ENCODE measurements at regions not wholly inside any gene's neighbourhood (a gene's known extent, or its start where the extent isn't known, plus 50 kb on each side); places are given as distances from the start of the nearest gene placed in this dataset.

GRCh38 chr7:42493436-42494198, 256.6 kb upstream of the GLI3 start:
- DNase-seq (ENCODE audit: low read depth in 2 of 2): peak; percentile 80 to 82

- DNase-seq (ENCODE audit: low read depth in 2 of 2): no peak
Measured at GRCh38 chr7:42492920-42493319, 255.9 kb upstream of the GLI3 start.

GRCh38 chr7:42491106-42491505, 254.1 kb upstream of the GLI3 start:
- DNase-seq (ENCODE audit: low read depth in 2 of 2): no peak

GRCh38 chr7:42489299-42489698, 252.3 kb upstream of the GLI3 start:
- no peak for DNase-seq (ENCODE audit: low read depth in 2 of 2)

GRCh38 chr7:42485301-42485766, 248.3 kb upstream of the GLI3 start:
- no peak for DNase-seq (ENCODE audit: low read depth in 2 of 2)

GRCh38 chr7:42483886-42484285, 246.9 kb upstream of the GLI3 start:
- DNase-seq (ENCODE audit: low read depth in 2 of 2): no peak

- DNase-seq (ENCODE audit: low read depth in 2 of 2): no peak
Measured at GRCh38 chr7:42479816-42480633, 243.0 kb upstream of the GLI3 start.

GRCh38 chr7:42479452-42479815, 242.4 kb upstream of the GLI3 start:
- no peak for DNase-seq (ENCODE audit: low read depth in 2 of 2)

GRCh38 chr7:42478717-42479116, 241.7 kb upstream of the GLI3 start:
- no peak for DNase-seq (ENCODE audit: low read depth in 2 of 2)

- no peak for DNase-seq (ENCODE audit: low read depth in 2 of 2)
Measured at GRCh38 chr7:42476255-42476654, 239.2 kb upstream of the GLI3 start.

- no peak for DNase-seq (ENCODE audit: low read depth in 2 of 2)
Measured at GRCh38 chr7:42475082-42475481, 238.1 kb upstream of the GLI3 start.

- DNase-seq (ENCODE audit: low read depth in 2 of 2): no peak
Measured at GRCh38 chr7:42473099-42473498, 236.1 kb upstream of the GLI3 start.

- no peak for DNase-seq (ENCODE audit: low read depth in 2 of 2)
Measured at GRCh38 chr7:42471573-42472174, 234.7 kb upstream of the GLI3 start.

- DNase-seq (ENCODE audit: low read depth in 2 of 2): no peak
Measured at GRCh38 chr7:42469341-42469740, 232.3 kb upstream of the GLI3 start.

- no peak for DNase-seq (ENCODE audit: low read depth in 2 of 2)
Measured at GRCh38 chr7:42468471-42468870, 231.5 kb upstream of the GLI3 start.

- DNase-seq (ENCODE audit: low read depth in 2 of 2): no peak
Measured at GRCh38 chr7:42461537-42461936, 224.5 kb upstream of the GLI3 start.

- peak; percentile 59 to 60 for DNase-seq (ENCODE audit: low read depth in 2 of 2)
Measured at GRCh38 chr7:42460933-42461332, 223.9 kb upstream of the GLI3 start.

GRCh38 chr7:42460148-42460547, 223.1 kb upstream of the GLI3 start:
- DNase-seq (ENCODE audit: low read depth in 2 of 2): no peak

GRCh38 chr7:42457663-42458062, 220.7 kb upstream of the GLI3 start:
- no peak for DNase-seq (ENCODE audit: low read depth in 2 of 2)

- DNase-seq (ENCODE audit: low read depth in 2 of 2): no peak
Measured at GRCh38 chr7:42456756-42457276, 219.8 kb upstream of the GLI3 start.

GRCh38 chr7:42456267-42456666, 219.3 kb upstream of the GLI3 start:
- no peak for DNase-seq (ENCODE audit: low read depth in 2 of 2)

GRCh38 chr7:42453931-42454361, 216.9 kb upstream of the GLI3 start:
- peak; percentile 94 for DNase-seq (ENCODE audit: low read depth in 2 of 2)

Measured in fibroblast of skin of left quadriceps (primary cell).